Medulla oblongata (tissue), 1 donor: ENCODE measurements at regions not wholly inside any gene's neighbourhood (a gene's known extent, or its start where the extent isn't known, plus 50 kb on each side); places are given as distances from the start of the nearest gene placed in this dataset.

Experiments
- DNase-seq: peaks from one replicate; pipeline ENCODE4 v3.0.0-alpha.2; 2015; ENCODE audit errors: extremely low spot score

DNA sequence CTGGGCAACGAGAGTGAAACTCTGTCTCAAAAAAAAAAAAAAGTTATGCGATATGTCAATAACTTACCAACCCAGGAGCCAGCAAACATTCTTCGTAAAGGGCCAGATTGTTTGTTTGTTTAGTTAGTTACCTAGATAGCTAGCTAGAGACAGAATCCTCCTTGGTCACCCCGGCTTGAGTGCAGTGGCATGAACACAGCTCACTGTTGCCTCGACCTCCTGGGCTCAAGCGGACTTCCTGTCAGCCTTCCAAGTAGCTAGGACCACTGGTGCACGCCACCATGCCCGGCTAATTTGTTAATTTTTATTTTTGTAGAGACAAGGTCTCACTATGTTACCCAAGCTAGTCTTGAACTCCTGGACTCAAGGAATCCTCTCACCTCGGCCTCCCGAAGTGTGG, 113.0 kb downstream of the LITAF start:
- DNase-seq: no peak

DNA sequence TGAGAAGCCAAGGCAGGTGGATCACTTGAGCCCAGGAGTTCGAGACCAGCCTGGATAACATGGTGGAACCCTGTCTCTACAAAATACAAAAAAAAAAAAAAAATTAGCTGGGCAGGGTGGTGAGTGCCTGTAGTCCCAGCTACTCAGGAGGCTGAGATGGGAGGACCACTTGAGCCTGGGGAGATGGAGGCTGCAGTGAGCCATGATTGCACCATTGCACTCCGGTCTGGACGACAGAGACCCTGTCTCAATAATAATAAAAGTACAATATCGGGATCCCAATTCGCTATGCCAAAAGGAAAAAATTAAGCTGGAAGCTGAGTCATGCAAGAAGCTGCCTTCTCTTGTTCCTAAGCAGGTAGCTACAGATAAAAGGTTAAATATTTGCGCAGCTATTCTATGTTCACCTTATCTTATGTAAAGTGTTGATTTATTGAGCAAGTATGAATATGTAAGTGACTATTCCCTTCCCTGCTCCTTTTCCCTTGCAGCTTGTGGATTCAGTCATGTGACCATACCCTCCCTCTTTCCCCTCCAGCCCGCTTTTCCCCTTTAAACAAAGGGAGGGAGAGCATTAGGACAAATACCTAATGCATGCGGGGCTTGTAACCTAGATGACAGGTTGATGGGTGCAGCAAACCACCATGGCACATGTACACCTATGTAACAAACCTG, 112.0 kb downstream of the LITAF start:
- DNase-seq: no peak

DNA sequence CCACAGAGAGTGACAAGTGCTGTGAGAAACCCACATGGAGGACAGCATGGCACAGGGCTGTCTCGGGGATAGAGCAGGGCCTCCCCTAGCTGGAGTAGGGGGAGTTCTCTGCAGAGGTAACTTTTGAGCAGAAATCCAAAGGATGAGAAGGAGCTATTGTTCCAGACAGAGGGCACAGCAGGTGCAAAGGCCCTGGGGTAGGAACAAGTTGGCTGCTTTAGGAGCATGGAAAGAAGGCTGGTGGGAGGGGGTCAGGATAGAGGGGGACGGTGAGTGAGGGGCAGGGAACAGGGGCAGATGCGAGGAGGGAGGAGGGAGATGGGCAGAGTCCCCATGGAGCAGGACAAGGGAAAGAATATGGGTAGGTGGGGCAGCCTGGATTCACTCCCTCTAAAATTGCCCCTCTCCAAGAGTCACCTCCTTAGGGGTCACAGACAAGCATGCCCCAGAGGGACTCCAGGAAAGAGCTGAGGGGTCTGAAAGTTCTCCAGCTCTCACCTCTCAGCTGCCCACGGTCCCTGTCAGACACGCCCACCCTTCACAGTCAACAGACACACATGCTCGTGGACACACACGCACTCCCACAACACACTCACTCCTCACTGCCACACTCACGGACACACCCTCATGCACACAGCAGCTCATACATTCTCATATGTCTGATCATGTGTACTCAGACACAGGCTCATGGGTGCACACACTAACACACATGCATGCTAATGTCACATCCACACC, 110.7 kb downstream of the LITAF start:
- no peak for DNase-seq

DNA sequence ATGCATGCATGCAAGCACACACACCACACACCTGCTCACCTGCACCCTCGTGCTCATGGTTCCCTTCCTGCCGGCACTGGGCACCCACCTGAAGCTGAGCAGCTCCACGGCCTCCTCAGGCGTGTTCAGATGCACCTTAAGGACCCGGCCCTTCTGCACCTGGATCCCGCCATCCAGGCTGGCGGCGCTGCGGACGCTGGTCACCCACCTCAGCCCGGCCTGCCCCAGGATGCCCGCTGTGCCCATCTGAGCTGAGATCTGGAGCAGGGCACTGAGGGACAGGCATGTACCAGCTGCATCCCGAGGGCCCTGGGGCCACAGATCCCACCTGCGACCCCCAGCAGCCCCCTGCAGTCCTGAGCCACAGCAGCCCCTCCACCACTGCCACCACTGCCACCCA, 110.0 kb downstream of the LITAF start:
- no peak for DNase-seq

DNA sequence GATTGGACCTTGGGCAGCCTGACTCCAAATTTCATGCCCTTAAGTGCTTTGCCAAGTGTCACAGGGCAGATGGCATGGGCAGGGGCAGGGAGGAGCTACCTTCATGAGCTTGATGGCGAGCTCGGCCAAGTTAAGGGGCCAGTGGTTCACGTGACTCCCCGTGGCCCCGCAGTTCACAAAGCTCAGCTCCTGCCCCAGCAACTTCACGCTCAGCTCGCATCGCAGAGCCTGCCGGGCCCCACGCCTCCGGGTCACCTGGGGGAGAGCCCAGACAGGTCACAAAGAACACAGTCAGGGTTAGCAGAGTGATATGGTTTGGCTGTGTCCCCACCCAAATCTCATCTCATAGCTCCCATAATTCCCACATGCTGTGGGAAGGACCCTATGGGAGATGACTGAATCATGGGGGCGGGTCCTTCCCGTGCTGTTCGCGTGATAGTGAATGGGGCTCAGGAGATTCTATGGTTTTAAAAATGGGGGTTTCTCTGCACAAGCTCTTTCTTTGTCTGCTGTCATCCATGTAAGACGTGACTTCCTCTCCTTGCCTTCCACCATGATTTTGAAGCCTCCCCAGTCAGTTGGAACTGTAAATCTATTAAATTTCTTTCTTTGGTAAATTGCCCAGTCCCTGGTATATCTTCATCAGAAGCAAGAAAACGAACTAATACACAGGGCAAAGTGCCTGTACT, 108.1 kb downstream of the LITAF start:
- no peak for DNase-seq

DNA sequence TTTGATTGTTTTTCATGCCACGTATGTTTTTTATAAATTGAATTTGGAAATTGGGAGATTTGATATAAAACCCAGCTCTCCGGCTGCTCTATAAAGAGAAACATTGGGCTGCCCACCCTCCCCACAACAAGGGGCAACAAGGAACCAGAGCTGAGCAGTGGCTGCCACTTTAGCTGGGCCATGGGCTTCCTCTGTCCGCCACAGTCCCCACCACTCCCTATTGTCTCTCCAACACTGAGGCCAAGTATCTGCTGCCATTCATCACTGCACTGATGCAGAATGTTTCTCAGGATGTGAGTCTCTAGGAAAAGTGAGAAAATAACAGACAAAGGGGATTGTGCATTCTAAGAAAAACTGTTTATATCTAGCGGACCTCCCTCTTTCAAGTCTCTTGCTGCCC, 106.8 kb downstream of the LITAF start:
- DNase-seq: no peak

DNA sequence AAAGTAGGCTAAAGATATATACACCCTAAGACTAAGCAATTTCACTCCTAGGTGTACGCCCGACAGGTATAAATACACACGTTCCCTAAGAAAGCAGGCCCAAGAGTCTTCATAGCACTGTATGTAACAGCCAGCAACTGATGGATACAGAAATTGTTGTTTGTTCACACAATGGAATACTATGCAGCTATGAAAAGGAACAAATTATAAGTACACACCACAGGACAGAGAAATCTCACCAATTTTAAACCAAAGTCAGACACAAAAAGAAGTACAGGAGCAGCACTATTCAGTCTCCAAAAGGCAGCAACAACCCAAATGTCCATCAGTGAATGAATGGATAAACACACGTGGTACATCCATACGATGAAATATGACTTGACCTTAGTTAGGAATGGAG, 106.1 kb downstream of the LITAF start:
- no peak for DNase-seq

DNA sequence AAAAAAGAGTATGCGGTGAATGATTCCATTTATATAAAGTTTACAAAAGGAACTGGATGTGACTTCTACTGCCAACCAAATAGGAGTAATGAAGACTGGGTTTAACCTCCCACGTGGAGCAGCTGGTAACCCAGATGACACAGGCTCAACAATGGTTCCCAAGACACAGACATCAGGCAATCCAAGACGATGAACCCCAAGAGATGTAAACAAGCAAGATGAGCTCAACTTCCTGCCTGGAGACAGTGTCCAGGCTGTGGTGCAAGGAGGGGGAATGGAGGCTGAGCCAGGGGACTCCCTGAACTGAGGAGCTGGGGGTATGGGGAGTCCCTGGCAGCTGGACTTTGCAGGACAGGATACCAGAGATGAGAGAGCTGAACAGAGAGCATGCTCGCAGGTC, 104.7 kb downstream of the LITAF start:
- no peak for DNase-seq

DNA sequence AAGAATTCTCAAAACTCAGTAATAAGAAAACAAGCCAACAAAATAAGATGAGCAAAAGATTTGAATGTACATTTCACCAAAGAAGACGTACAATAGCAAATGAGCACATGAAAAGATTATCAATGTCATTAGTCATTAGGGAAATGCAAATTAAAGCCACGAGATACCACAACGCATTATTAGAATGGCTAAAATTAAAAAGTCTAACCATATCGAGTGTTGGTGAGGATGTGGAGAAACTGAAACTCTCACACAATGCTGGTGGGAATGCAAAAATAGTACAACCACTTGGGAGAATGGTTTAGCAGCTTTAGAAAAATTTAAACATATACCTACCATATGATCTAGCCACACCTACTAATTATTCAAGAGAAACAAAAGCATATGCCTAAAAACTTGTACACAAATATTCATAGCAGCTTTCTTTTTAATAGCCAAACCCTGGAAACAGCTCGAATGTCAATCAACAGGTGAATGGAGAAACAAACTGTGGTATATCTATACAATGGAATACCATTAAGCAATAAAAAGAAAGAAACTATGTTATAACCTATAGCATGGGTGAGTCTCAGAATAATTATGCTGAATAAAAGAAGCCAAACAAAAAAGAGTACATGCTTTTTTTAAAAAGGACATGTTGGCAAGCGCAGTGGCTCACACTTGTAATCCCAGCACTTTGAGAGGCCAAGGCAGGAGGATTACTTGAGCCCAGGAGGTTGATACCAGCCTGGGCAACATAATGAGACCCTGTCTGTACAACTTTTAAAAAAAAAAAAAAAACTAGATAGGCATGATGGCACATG, 103.6 kb downstream of the LITAF start:
- no peak for DNase-seq

DNA sequence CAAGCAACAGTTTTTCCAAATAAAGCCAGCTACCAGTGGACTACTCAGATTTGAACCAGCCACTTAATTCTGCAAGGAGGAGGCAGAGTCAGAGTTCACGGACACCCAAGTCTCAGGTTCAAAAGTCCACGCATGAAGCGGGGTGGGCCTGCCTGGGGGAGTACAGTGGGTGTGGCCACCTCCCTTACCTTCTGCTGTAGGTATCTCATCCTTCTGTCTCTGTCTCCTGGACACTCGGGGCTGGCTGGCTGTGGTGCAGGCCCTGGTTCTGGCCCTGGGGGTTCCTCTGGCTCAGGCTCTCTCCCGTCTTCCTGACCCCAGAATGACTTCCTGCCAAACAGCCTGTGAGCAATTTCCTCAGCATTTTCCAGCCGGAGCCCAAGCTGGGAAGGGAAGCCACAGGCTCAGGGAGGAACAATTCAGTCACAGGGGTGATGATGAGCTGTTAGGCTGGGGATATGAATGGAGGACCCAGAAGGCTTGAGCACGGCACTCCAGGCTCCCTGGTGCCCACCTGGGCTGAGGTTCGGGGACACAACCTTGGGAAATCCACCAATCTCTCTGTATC, 101.9 kb downstream of the LITAF start:
- no peak for DNase-seq

DNA sequence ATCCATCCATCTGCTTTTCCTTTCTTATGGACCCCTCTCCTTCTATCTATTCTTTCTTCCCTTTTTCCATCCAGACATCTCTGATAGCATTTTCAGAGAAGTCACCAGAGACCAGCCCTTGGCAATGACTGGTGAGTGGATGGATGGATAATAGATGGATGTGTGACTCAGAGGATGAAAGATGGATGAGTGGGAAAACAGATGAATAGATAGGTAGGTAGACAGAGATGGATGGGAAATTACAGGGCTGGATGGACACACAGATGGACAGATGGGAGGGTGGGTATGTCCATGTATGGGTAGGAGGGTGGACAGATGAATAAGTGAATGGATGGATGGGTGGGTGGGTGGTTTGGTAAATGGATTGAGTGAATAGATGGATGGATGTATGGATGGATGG, 101.0 kb downstream of the LITAF start:
- DNase-seq: no peak

DNA sequence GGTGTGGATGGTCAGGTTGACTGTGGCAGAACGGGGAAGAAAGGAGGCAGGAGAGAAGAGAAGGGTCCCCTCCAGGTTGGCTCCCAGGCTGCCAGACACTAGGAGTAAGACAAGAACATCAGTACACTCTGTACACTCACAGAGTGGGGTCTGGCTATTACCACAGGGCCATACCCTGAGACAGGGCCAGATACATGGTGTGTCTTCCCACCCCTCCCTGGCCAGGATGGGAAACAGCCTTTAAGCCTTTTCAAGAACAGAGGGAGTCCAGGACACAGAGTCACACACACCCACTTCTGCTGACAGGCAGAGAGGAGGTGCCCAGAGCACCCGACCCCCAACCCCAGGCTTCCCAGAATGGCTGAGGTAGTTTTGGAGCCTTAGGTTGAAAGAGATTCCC, 99.4 kb downstream of the LITAF start:
- DNase-seq: no peak

DNA sequence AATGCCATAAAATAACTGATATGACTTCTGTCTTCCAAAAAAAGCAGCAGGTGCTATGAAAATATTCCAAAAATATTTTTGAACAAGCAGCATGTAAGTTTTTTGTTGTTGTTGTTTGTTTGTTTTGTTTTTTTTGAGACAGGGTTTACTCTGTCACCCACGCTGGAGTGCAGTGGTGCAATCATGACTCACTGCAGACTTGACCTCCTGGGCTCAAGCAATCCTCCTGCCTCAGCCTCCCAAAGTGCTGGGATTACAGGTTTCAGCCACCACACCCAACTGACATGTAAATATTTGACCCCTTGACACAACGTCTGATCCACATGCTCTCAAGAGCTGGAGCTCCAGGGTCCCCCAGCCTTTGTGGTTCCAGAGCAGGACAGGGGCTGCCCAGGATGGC, 98.4 kb downstream of the LITAF start:
- no peak for DNase-seq

DNA sequence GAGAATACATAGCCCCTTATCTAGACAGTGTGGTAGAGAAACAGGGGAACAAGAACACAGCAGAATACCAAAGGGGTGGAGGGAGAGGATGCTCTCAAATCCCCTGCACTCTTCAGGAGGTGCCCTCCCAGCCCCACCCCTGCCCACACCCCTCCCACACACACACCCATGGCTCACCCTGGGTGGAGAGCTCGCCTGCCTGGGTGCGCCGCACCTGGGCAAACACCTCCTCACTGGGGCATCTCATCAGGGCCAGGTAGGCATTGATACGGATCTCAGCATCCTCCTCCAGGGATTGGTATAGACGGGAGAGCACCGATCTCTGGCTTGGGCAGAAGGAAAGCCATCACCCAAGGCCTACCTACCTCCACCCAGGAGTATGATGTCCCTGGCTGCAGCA, 95.2 kb downstream of the LITAF start:
- no peak for DNase-seq

DNA sequence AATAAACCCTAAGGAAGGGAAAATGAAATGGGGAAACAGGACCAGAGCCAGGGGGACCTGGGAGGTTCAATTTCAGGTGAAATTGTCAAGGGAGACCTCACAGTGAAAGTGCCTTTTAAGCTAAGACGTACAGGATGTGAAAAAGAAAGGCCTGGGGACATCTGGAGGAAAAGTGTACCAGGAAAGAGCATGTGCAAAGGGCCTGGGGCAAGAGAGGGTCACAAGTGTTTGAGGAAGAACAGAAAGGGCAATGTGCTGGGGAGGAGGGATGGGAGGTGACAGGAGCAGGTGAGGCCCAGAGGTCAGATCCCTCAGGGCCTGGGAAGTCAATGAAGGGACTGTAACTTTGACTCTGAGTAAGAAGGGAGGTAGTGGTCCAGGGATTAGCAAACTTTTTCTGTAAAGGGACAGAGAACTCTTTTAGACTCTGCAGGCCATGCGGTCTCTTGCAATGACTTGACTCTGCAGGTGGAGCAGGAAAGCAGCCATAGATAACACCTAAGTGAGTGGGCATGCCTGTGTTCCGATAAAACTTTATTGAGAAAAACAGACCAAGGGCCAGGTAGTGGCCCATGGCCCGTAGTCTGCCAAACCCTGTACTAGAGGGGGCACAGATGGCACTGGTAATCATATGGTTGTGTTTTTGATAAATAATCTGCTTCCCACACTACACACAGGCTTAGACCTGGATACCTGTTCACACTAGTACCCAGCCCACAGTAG, 93.8 kb downstream of the LITAF start:
- no peak for DNase-seq

DNA sequence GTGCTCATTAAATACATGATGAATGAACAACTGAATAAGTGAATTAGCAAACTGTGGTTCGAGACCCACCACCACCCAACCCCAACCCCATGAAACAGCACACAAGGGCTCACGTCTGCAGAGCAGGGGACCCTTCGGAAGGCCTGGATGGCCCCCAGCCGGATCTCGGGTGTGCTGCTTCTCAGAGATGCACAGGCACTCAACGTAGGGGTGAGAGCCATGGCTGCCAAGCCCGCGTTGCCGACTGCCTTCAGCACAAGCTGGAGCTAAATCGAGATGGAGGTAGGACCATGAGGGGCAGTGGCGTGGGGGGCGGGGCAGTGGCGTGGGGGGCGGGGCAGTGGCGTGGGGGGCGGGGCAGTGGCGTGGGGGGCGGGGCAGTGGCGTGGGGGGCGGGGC, 93.2 kb downstream of the LITAF start:
- DNase-seq: no peak

DNA sequence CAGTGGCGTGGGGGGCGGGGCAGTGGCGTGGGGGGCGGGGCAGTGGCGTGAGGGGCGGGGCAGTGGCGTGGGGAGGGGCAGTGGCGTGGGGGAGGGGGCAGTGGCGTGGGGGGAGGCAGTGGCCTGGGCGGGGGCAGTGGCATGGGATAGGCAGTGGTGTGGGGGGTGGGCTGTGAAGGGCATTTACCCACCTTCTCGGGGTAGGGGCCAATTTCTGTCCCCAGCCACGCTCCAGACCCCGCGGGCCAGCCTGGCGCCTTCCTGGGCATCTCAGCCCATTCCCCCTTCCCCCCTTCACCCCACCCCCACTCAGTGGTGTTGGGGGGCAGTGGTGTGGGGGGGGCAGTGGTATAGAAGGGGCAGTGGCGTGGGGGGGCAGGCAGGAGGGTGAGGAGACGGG, 92.7 kb downstream of the LITAF start:
- DNase-seq: no peak

DNA sequence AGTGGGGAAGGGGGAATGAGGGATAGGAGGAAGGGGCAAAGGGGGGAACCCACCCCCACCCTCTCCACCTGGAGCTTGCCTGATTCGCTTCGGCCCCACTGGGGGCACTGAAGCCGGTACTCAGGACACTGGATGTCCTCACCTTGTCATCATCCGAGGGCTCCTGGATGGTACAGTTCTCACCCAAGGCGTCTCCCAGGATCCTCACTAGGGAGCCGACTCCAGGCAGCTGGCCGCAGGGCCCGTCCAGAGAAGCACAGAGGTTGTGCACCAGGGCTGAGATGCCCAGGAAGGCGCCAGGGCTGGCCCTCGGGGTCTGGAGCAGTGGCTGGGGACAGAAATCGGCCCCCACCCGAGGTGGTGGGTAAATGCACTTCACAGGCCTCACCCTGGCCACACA, 92.3 kb downstream of the LITAF start:
- no peak for DNase-seq

DNA sequence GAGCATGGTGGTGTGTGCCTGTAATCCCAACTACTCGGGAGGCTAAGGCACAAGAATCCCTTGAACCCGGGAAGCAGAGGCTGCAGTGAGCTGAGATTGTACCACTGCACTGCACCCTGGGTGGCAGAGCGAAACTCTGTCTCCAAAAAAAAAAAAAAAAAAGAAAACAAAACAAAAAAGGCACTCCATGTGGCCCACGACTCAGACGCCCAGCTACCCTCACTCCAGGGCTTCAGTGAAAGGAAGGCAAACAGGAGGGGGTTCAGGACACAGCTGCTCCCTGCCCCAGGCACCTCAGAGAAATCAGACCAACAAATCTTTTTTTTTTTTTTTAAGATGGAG, 91.7 kb downstream of the LITAF start:
- no peak for DNase-seq
